GM23338 (cell line): ENCODE measurements at regions not wholly inside any gene's neighbourhood (a gene's known extent, or its start where the extent isn't known, plus 50 kb on each side); places are given as distances from the start of the nearest gene placed in this dataset.

ENCODE experiments used
- ATAC-seq: fragments of 200-7000 bp; cut with Tn5 transposase; 3 replicates; pipeline ENCODE4 v1.9.1; 2020
- DNase-seq: peaks from one replicate; pipeline ENCODE4 v3.0.0-alpha.2; 2015; ENCODE audit warnings: low spot score
- H2AFZ ChIP-seq: fragments of 200-600 bp; sonication (generic); 2 replicates; pipeline ENCODE4 v1.8.0; 2016; ENCODE audit warnings: antibody characterized with exemption, mild to moderate bottlenecking, moderate library complexity
- H3F3A ChIP-seq: fragments of 200-600 bp; sonication (generic); replicated peaks from 2 replicates; pipeline ENCODE4 v1.8.0; 2017; ENCODE audit warnings: antibody characterized with exemption, mixed run types, low read depth
- H3K27ac ChIP-seq: fragments of 200-600 bp; sonication (generic); 2 replicates; pipeline ENCODE4 v1.6.1; 2016; ENCODE audit warnings: low read depth
- H3K27me3 ChIP-seq: fragments of 200-600 bp; sonication (generic); 2 replicates; pipeline ENCODE4 v1.8.0; 2016; ENCODE audit warnings: mild to moderate bottlenecking, mixed run types, moderate library complexity; ENCODE audit not compliant: insufficient read depth
- H3K36me3 ChIP-seq: fragments of 200-600 bp; sonication (generic); 2 replicates; pipeline ENCODE4 v1.8.0; 2016; ENCODE audit warnings: mild to moderate bottlenecking; ENCODE audit not compliant: insufficient read depth
- H3K4me1 ChIP-seq: fragments of 200-600 bp; sonication (generic); 2 replicates; pipeline ENCODE4 v1.8.0; 2016; ENCODE audit warnings: mild to moderate bottlenecking, moderate library complexity; ENCODE audit not compliant: insufficient read depth
- H3K4me2 ChIP-seq: fragments of 200-600 bp; sonication (generic); 2 replicates; pipeline ENCODE4 v1.7.1; 2017; ENCODE audit warnings: mixed run types
- H3K4me3 ChIP-seq: fragments of 200-600 bp; sonication (generic); 2 replicates; pipeline ENCODE4 v1.6.1; 2016; ENCODE audit warnings: mixed run types
- H3K79me2 ChIP-seq: fragments of 200-600 bp; sonication (generic); replicated peaks from 2 replicates; pipeline ENCODE4 v1.8.0; 2017; ENCODE audit warnings: mild to moderate bottlenecking; ENCODE audit not compliant: insufficient read depth
- H3K9me2 ChIP-seq: fragments of 200-600 bp; sonication (generic); 2 replicates; pipeline ENCODE4 v1.8.0; 2017; ENCODE audit not compliant: insufficient read depth
- H4K20me1 ChIP-seq: fragments of 200-600 bp; sonication (generic); replicated peaks from 2 replicates; pipeline ENCODE4 v1.8.0; 2017; ENCODE audit warnings: mild to moderate bottlenecking; ENCODE audit not compliant: insufficient read depth
- H3K27ac Mint-ChIP-seq: 2 replicates; pipeline ENCODE4 v1.8.0; 2020; ENCODE audit warnings: inconsistent platforms, mild to moderate bottlenecking, moderate library complexity, mixed read lengths
- H3K27me3 Mint-ChIP-seq: 3 replicates; pipeline ENCODE4 v1.8.0; 2022; ENCODE audit warnings: low read depth, mild to moderate bottlenecking, moderate library complexity, mixed read lengths, inconsistent platforms; ENCODE audit not compliant: insufficient read depth, poor library complexity
- H3K36me3 Mint-ChIP-seq: 3 replicates; pipeline ENCODE4 v1.8.0; 2021; ENCODE audit warnings: low read depth, mild to moderate bottlenecking, inconsistent platforms, moderate library complexity, mixed read lengths
- H3K4me1 Mint-ChIP-seq: 3 replicates; pipeline ENCODE4 v1.8.0; 2020; ENCODE audit warnings: mild to moderate bottlenecking, inconsistent platforms, mixed read lengths
- H3K4me3 Mint-ChIP-seq: 3 replicates; pipeline ENCODE4 v1.8.0; 2021; ENCODE audit warnings: moderate library complexity, mild to moderate bottlenecking, inconsistent platforms, mixed read lengths
- H3K9me3 Mint-ChIP-seq: 3 replicates; pipeline ENCODE4 v1.8.0; 2020; ENCODE audit warnings: moderate library complexity, mild to moderate bottlenecking, inconsistent platforms, mixed read lengths
- CREB1 ChIP-seq: fragments of 250-450 bp; sonication (Bioruptor Pico); IDR thresholded peaks from 2 replicates; pipeline ENCODE4 v1.5.0; 2020; ENCODE audit warnings: low read depth, mild to moderate bottlenecking, moderate library complexity
- NANOG ChIP-seq: IDR thresholded peaks from 2 replicates; pipeline ENCODE4 v1.6.1; 2016; ENCODE audit warnings: antibody characterized with exemption, borderline replicate concordance
- REST ChIP-seq: IDR thresholded peaks from one replicate; pipeline ENCODE4 v1.6.1; 2018; ENCODE audit warnings: antibody characterized with exemption; ENCODE audit not compliant: unreplicated experiment
- STAT1 ChIP-seq: IDR thresholded peaks from one replicate; pipeline ENCODE4 v1.6.1; 2016; ENCODE audit warnings: antibody characterized with exemption; ENCODE audit not compliant: unreplicated experiment
- ZNF114 ChIP-seq: fragments of 250-450 bp; sonication (Bioruptor Pico); IDR thresholded peaks from 2 replicates; pipeline ENCODE4 v1.5.0; 2020; ENCODE audit warnings: mild to moderate bottlenecking, moderate library complexity
- TF ChIP-seq, protein P1 (sequence below): fragments of 250-450 bp; sonication (Bioruptor Pico); IDR thresholded peaks from 2 replicates; pipeline ENCODE4 v1.5.0; 2020; ENCODE audit warnings: mild to moderate bottlenecking, moderate library complexity

DNA sequence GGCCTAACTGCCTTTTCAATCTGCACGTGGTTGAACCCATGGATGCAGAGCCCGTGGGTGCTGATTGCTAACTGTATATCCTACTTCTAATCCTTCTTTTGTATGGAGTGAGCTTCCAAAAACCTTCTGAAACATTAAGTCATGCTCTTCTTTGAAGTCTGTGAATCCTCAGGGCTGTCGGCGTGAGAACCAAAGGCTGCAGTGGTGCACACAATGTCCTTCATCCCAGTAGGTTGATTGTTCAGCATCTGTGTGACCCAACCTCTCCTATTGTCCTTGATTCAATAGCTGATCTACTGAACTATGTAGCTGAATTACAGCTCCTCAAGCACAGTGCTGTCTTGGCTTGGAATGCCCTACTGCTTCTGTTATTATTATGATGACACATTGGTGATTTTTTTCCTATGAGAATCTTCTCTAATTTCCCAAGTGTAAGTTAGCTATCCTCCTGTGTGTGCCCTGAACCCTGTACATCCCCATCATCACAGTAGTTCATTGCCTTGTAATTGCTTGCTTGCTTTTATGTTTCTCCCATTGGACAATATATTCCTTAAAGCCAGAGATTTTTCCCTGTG is 294.6 kb downstream of the TRIML1 start (continued):
- TF ChIP-seq, protein P1, sequence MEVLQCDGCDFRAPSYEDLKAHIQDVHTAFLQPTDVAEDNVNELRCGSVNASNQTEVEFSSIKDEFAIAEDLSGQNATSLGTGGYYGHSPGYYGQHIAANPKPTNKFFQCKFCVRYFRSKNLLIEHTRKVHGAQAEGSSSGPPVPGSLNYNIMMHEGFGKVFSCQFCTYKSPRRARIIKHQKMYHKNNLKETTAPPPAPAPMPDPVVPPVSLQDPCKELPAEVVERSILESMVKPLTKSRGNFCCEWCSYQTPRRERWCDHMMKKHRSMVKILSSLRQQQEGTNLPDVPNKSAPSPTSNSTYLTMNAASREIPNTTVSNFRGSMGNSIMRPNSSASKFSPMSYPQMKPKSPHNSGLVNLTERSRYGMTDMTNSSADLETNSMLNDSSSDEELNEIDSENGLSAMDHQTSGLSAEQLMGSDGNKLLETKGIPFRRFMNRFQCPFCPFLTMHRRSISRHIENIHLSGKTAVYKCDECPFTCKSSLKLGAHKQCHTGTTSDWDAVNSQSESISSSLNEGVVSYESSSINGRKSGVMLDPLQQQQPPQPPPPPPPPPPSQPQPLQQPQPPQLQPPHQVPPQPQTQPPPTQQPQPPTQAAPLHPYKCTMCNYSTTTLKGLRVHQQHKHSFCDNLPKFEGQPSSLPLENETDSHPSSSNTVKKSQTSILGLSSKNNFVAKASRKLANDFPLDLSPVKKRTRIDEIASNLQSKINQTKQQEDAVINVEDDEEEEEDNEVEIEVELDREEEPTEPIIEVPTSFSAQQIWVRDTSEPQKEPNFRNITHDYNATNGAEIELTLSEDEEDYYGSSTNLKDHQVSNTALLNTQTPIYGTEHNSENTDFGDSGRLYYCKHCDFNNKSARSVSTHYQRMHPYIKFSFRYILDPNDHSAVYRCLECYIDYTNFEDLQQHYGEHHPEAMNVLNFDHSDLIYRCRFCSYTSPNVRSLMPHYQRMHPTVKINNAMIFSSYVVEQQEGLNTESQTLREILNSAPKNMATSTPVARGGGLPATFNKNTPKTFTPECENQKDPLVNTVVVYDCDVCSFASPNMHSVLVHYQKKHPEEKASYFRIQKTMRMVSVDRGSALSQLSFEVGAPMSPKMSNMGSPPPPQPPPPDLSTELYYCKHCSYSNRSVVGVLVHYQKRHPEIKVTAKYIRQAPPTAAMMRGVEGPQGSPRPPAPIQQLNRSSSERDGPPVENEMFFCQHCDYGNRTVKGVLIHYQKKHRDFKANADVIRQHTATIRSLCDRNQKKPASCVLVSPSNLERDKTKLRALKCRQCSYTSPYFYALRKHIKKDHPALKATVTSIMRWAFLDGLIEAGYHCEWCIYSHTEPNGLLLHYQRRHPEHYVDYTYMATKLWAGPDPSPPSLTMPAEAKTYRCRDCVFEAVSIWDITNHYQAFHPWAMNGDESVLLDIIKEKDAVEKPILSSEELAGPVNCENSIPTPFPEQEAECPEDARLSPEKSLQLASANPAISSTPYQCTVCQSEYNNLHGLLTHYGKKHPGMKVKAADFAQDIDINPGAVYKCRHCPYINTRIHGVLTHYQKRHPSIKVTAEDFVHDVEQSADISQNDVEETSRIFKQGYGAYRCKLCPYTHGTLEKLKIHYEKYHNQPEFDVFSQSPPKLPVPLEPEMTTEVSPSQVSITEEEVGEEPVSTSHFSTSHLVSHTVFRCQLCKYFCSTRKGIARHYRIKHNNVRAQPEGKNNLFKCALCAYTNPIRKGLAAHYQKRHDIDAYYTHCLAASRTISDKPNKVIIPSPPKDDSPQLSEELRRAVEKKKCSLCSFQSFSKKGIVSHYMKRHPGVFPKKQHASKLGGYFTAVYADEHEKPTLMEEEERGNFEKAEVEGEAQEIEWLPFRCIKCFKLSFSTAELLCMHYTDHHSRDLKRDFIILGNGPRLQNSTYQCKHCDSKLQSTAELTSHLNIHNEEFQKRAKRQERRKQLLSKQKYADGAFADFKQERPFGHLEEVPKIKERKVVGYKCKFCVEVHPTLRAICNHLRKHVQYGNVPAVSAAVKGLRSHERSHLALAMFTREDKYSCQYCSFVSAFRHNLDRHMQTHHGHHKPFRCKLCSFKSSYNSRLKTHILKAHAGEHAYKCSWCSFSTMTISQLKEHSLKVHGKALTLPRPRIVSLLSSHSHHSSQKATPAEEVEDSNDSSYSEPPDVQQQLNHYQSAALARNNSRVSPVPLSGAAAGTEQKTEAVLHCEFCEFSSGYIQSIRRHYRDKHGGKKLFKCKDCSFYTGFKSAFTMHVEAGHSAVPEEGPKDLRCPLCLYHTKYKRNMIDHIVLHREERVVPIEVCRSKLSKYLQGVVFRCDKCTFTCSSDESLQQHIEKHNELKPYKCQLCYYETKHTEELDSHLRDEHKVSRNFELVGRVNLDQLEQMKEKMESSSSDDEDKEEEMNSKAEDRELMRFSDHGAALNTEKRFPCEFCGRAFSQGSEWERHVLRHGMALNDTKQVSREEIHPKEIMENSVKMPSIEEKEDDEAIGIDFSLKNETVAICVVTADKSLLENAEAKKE (CRISPR knock-in tag) = no peak
- TF ChIP-seq STAT1 = no peak

DNA sequence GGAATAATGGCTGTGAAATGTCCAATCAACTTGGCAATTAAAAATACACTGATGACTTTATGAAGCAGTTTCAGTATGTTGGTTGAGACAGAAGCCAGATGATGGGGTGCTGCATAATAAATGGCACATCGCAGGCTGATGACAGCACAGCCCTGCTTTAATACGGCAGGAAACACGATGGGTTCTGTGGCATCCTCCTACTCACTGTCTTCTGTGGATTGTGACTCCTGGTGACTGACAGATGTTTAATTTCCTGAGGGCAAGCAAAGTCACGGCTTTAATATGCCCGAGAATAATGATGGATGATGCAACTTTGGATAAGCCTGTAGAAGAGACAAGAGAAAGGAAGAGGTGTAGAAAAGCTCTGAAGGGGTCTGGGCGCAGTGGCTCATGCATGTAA is 295.4 kb downstream of the TRIML1 start:
- Histone ChIP-seq H3K36me3 (no peaks in the 10 kb centered on the region), H3F3A (no peaks in the 10 kb centered on the region; the same call in 1 of the 2 replicates), H2AFZ (no peak overlapping the region), H3K4me2 (no peak overlapping the region), H3K27ac (no peak overlapping the region), H3K9me2 (no peaks in the 10 kb centered on the region), H3K79me2 (no peaks in the 10 kb centered on the region), H3K27me3 (no peaks in the 10 kb centered on the region), H3K4me3 (no peak overlapping the region), H4K20me1 (no peaks in the 10 kb centered on the region), H3K4me1 (peaks cover 38% of the 10 kb centered on the region)
- Mint-ChIP-seq H3K27me3 (peaks cover 5% of the 10 kb centered on the region), H3K36me3 (peaks cover 10% of the 10 kb centered on the region), H3K4me3 (no peak overlapping the region), H3K9me3 (peaks cover 2% of the 10 kb centered on the region; the same call in 2 of the 3 replicates), H3K4me1 (peaks cover 42% of the 10 kb centered on the region), H3K27ac (no peak overlapping the region)
- ATAC-seq = no peak
- no peak for DNase-seq
- TF ChIP-seq CREB1 (CRISPR knock-in tag) (no peak), NANOG (no peak), ZNF114 (CRISPR knock-in tag) (no peak), STAT1 (no peak), REST (no peak)
- TF ChIP-seq, protein P1 (CRISPR knock-in tag) = no peak
